ENCODE measurements at regions not wholly inside any gene's neighbourhood (a gene's known extent, or its start where the extent isn't known, plus 50 kb on each side); places are given as distances from the start of the nearest gene placed in this dataset.

- TF ChIP-seq CTCF (IDR thresholded peaks at IDR 0.05; ENCODE audit: low read length, missing control alignments): no peak
- no peak overlapping the region for H3K4me3 ChIP-seq (replicated peaks; ENCODE audit: low read depth, low read length)
- no peak for DNase-seq (ENCODE audit: low read depth)
Measured at GRCh38 chr3:14590569-14590968, 50.4 kb upstream of the GRIP2 start.

- no peak overlapping the region for H3K4me3 ChIP-seq (replicated peaks; ENCODE audit: low read depth, low read length)
- no peak for TF ChIP-seq CTCF (IDR thresholded peaks at IDR 0.05; ENCODE audit: low read length, missing control alignments)
- no peak for DNase-seq (ENCODE audit: low read depth)
Measured at GRCh38 chr3:14592390-14592789, 52.2 kb upstream of the GRIP2 start.

GRCh38 chr3:14592836-14593235 lies 52.7 kb upstream of the GRIP2 start:
- DNase-seq (ENCODE audit: low read depth): no peak
- no peak overlapping the region for H3K4me3 ChIP-seq (replicated peaks; ENCODE audit: low read depth, low read length)
- TF ChIP-seq CTCF (IDR thresholded peaks at IDR 0.05; ENCODE audit: low read length, missing control alignments): no peak

DNA sequence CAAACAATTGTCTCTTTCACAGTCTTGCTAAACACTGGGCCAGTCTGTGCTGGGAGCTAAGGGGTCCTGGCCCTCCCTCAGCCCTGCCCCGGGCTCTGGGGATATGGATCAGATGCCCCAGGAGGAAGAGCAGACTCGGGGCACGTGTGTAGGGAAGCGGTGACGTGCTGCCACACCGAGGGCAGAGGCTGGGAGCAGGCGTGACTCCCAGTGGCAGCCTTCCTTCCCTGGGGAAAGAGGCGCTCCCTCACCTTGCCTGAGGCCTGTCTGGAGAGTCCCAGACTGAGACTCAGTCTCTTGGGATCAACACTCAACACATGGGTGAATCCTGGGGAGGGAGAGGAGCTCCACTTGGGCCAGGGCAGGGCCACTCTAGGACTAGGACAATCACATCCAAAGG lies 54.1 kb upstream of the GRIP2 start:
- no peak for DNase-seq (ENCODE audit: low read depth)
- no peak for TF ChIP-seq CTCF (IDR thresholded peaks at IDR 0.05; ENCODE audit: low read length, missing control alignments)
- H3K4me3 ChIP-seq (replicated peaks; ENCODE audit: low read depth, low read length): no peak overlapping the region

GRCh38 chr3:14595561-14595960 lies 55.4 kb upstream of the GRIP2 start:
- H3K4me3 ChIP-seq (replicated peaks; ENCODE audit: low read depth, low read length): no peak overlapping the region
- DNase-seq (ENCODE audit: low read depth): no peak
- TF ChIP-seq CTCF (IDR thresholded peaks at IDR 0.05; ENCODE audit: low read length, missing control alignments): no peak

GRCh38 chr3:14597266-14597665 lies 54.3 kb upstream of the CCDC174 start:
- DNase-seq (ENCODE audit: low read depth): no peak
- no peak for TF ChIP-seq CTCF (IDR thresholded peaks at IDR 0.05; ENCODE audit: low read length, missing control alignments)

GRCh38 chr3:14598143-14598569 lies 53.4 kb upstream of the CCDC174 start:
- H3K4me3 ChIP-seq (replicated peaks; ENCODE audit: low read depth, low read length): no peak overlapping the region
- TF ChIP-seq CTCF (IDR thresholded peaks at IDR 0.05; ENCODE audit: low read length, missing control alignments): no peak
- peak; percentile 58 for DNase-seq (ENCODE audit: low read depth)

More at GRCh38 chr3:14597266-14597665, 54.3 kb upstream of the CCDC174 start:
- H3K4me3 ChIP-seq (replicated peaks; ENCODE audit: low read depth, low read length): no peak overlapping the region
